Endothelial cell of hepatic sinusoid (primary cell): ENCODE measurements at regions not wholly inside any gene's neighbourhood (a gene's known extent, or its start where the extent isn't known, plus 50 kb on each side); places are given as distances from the start of the nearest gene placed in this dataset.
"Not testable (repeated sequence)": the region's sequence is repeated elsewhere in the genome, so short reads cannot be mapped to it uniquely, and the experiment has no call there.

ENCODE experiments used
- in situ Hi-C: cut with HindIII; loops from 2 replicates; pipeline ENCODE4 v1.10.0; 2017; ENCODE audit warnings: low sequenced_read_pairs

GRCh38 chr9:85344901-85345300, 396.9 kb downstream of the AGTPBP1 start:
- in situ Hi-C loops: no loop called here

GRCh38 chr9:85339338-85339737, 402.4 kb downstream of the AGTPBP1 start:
- in situ Hi-C loops: no loop called here

GRCh38 chr9:85334228-85334627, 407.5 kb downstream of the AGTPBP1 start:
- in situ Hi-C loops: no loop called here

- in situ Hi-C loops: no loop called here
Observed at GRCh38 chr9:85332487-85332886, 409.3 kb downstream of the AGTPBP1 start.

GRCh38 chr9:85331626-85332025, 410.1 kb downstream of the AGTPBP1 start:
- in situ Hi-C loops: no loop called here

- in situ Hi-C loops: no loop called here
Observed at GRCh38 chr9:85322592-85322991, 419.2 kb downstream of the AGTPBP1 start.

- in situ Hi-C loops: no loop called here
Observed at GRCh38 chr9:85321561-85321960, 420.2 kb downstream of the AGTPBP1 start.

GRCh38 chr9:85319936-85320656, 421.7 kb downstream of the AGTPBP1 start:
- in situ Hi-C loops: loop anchor here (5.0 kb wide), 1 partner anchor 58 kb away; no protein-coding TSS in a partner anchor

- in situ Hi-C loops: loop anchor here (5.0 kb wide), 1 partner anchor 53 kb away; no protein-coding TSS in a partner anchor
Observed at GRCh38 chr9:85315535-85315934, 426.2 kb downstream of the AGTPBP1 start.

- in situ Hi-C loops: no loop called here
Observed at GRCh38 chr9:85310573-85310972, 431.2 kb downstream of the AGTPBP1 start.

- in situ Hi-C loops: no loop called here
Observed at GRCh38 chr9:85303757-85304134, 438.0 kb downstream of the AGTPBP1 start.

- in situ Hi-C loops: no loop called here
Observed at GRCh38 chr9:85302938-85303756, 438.6 kb downstream of the AGTPBP1 start.

- in situ Hi-C loops: no loop called here
Observed at GRCh38 chr9:85298499-85298898, 443.3 kb downstream of the AGTPBP1 start.

- in situ Hi-C loops: not testable (repeated sequence)
Observed at GRCh38 chr9:85295244-85295643, 446.5 kb downstream of the AGTPBP1 start.

GRCh38 chr9:85292261-85292660, 449.5 kb downstream of the AGTPBP1 start:
- in situ Hi-C loops: no loop called here

- in situ Hi-C loops: no loop called here
Observed at GRCh38 chr9:85291266-85291665, 450.5 kb downstream of the AGTPBP1 start.

GRCh38 chr9:85290019-85290418, 451.7 kb downstream of the AGTPBP1 start:
- in situ Hi-C loops: no loop called here

GRCh38 chr9:85289142-85289541, 452.6 kb downstream of the AGTPBP1 start:
- in situ Hi-C loops: no loop called here

- in situ Hi-C loops: no loop called here
Observed at GRCh38 chr9:85283421-85283820, 458.3 kb downstream of the AGTPBP1 start.

- in situ Hi-C loops: no loop called here
Observed at GRCh38 chr9:85278769-85279168, 463.0 kb downstream of the AGTPBP1 start.

- in situ Hi-C loops: no loop called here
Observed at GRCh38 chr9:85276741-85277140, 465.0 kb downstream of the AGTPBP1 start.

- in situ Hi-C loops: no loop called here
Observed at GRCh38 chr9:85269811-85270210, 471.9 kb downstream of the AGTPBP1 start.
